GM12874 (cell line): ENCODE measurements at regions not wholly inside any gene's neighbourhood (a gene's known extent, or its start where the extent isn't known, plus 50 kb on each side); places are given as distances from the start of the nearest gene placed in this dataset.

Source experiments
- CTCF ChIP-seq: IDR thresholded peaks from 2 replicates; pipeline ENCODE4 v1.5.1; 2011; ENCODE audit warnings: low read depth, mild to moderate bottlenecking, control low read depth, low read length, moderate library complexity; ENCODE audit not compliant: insufficient read depth

GRCh38 chr1:81170721-81171120 is 630.0 kb upstream of the ADGRL2 start:
- no peak for TF ChIP-seq CTCF

- TF ChIP-seq CTCF = no peak
These were observed 634.8 kb upstream of the ADGRL2 start for GRCh38 chr1:81165963-81166362.

- no peak for TF ChIP-seq CTCF
These were observed 640.0 kb upstream of the ADGRL2 start for GRCh38 chr1:81160696-81161095.

GRCh38 chr1:81158592-81158991 is 642.1 kb upstream of the ADGRL2 start:
- TF ChIP-seq CTCF = no peak

- no peak for TF ChIP-seq CTCF
These were observed 643.0 kb upstream of the ADGRL2 start for GRCh38 chr1:81157686-81158085.

- TF ChIP-seq CTCF = no peak
These were observed 643.8 kb upstream of the ADGRL2 start for GRCh38 chr1:81156887-81157286.

- TF ChIP-seq CTCF = no peak
These were observed 645.6 kb upstream of the ADGRL2 start for GRCh38 chr1:81155131-81155530.

- no peak for TF ChIP-seq CTCF
These were observed 649.5 kb upstream of the ADGRL2 start for GRCh38 chr1:81151206-81151605.
